ENCODE measurements at regions not wholly inside any gene's neighbourhood (a gene's known extent, or its start where the extent isn't known, plus 50 kb on each side); places are given as distances from the start of the nearest gene placed in this dataset.

GRCh38 chr2:164015328-164016123 lies 279.7 kb upstream of the FIGN start:
- no peaks in the 10 kb centered on the region for H3K27me3 ChIP-seq (ENCODE audit: control insufficient read depth, insufficient read depth, low read length)
- H2AK9ac ChIP-seq (replicated peaks; ENCODE audit: low read depth, low read length, poor library complexity) = no peak overlapping the region
- no peak overlapping the region for H4K5ac ChIP-seq (ENCODE audit: low read depth, low read length)
- no peak overlapping the region for H2AK5ac ChIP-seq (ENCODE audit: low read depth, low read length)
- no peak overlapping the region for H3K9ac ChIP-seq (ENCODE audit: low read depth, low read length)
- no peaks in the 10 kb centered on the region for H3K9me3 ChIP-seq (ENCODE audit: control insufficient read depth, insufficient read depth, low read length)
- ChIA-PET POLR2A (ENCODE audit: unreplicated experiment) (no interaction called here), CTCF (no interaction called here)
- intact Hi-C loops (cut with micrococcal nuclease) = no loop called here
- H2BK5ac ChIP-seq (ENCODE audit: low read depth, low read length, poor library complexity, severe bottlenecking) = no peak overlapping the region
- no peaks in the 10 kb centered on the region for H3K4me1 ChIP-seq (ENCODE audit: control insufficient read depth, insufficient read depth, low read length)
- H3K9me1 ChIP-seq (ENCODE audit: insufficient read depth, low read length) = no peaks in the 10 kb centered on the region
- TF ChIP-seq POLR2A (IDR thresholded peaks at IDR 0.05; ENCODE audit: low read depth, low read length) (no peak), CEBPB (IDR thresholded peaks at IDR 0.05; ENCODE audit: low read depth, low read length) (no peak), RFX5 (IDR thresholded peaks at IDR 0.05; ENCODE audit: low read depth, low read length) (no peak), FOS (IDR thresholded peaks at IDR 0.05; ENCODE audit: low read depth, low read length) (no peak), MAFK (IDR thresholded peaks at IDR 0.05; ENCODE audit: low read depth, low read length) (no peak), RCOR1 (IDR thresholded peaks at IDR 0.05; ENCODE audit: insufficient replicate concordance, low read length) (no peak), SMC3 (IDR thresholded peaks at IDR 0.05; ENCODE audit: low read depth, low read length) (no peak), RAD21 (IDR thresholded peaks at IDR 0.05; ENCODE audit: low read length) (no peak), ELK1 (IDR thresholded peaks at IDR 0.05; ENCODE audit: borderline replicate concordance, low read depth, low read length) (no peak), BHLHE40 (IDR thresholded peaks at IDR 0.05; ENCODE audit: low read depth, low read length) (no peak), MXI1 (IDR thresholded peaks at IDR 0.05; ENCODE audit: borderline replicate concordance, low read depth, low read length) (no peak), NFE2L2 (IDR thresholded peaks at IDR 0.05; ENCODE audit: low read depth, low read length) (no peak), USF2 (IDR thresholded peaks at IDR 0.05; ENCODE audit: low read depth, low read length) (no peak), CHD1 (IDR thresholded peaks at IDR 0.05; ENCODE audit: low read depth, low read length) (no peak), CTCF (conservative IDR thresholded peaks at IDR 0.05; ENCODE audit: low read depth, low read length) (no peak), MAZ (IDR thresholded peaks at IDR 0.05; ENCODE audit: borderline replicate concordance, low read depth, low read length) (no peak)
- no peaks in the 10 kb centered on the region for H4K20me1 ChIP-seq (ENCODE audit: insufficient read depth, low read length)
- H3K36me3 ChIP-seq (ENCODE audit: control insufficient read depth, insufficient read depth, low read length) = no peaks in the 10 kb centered on the region
- no peak overlapping the region for H3K18ac ChIP-seq (ENCODE audit: low read depth, low read length)
- H2AFZ ChIP-seq (replicated peaks; ENCODE audit: low read length, poor library complexity) = no peak overlapping the region
- no peak overlapping the region for H2BK15ac ChIP-seq (ENCODE audit: low read depth, low read length)
- no peak overlapping the region for H3K23ac ChIP-seq (ENCODE audit: low read depth, low read length)
- in situ Hi-C loops (cut with MboI; ENCODE audit: low sequenced_read_pairs) = no loop called here
- H3K79me1 ChIP-seq (ENCODE audit: low read depth in 1 of 2, low read length in 2 of 2) = no peaks in the 10 kb centered on the region
- no peak overlapping the region for H3K27ac ChIP-seq (ENCODE audit: insufficient read depth, low read length)
- H3K14ac ChIP-seq (replicated peaks; ENCODE audit: low read depth, low read length) = no peak overlapping the region
- H4K91ac ChIP-seq (ENCODE audit: insufficient read depth, low read depth, low read length) = no peak overlapping the region
- ATAC-seq (ENCODE audit: low read depth) (no peak), DNase-seq (no peak)
- H4K8ac ChIP-seq (ENCODE audit: low read depth in 2 of 2, low read length in 2 of 2) = no peak overlapping the region
- no peak overlapping the region for H3K4me3 ChIP-seq (ENCODE audit: insufficient read depth, low read depth, low read length)
- no peak overlapping the region for H3K4me2 ChIP-seq (ENCODE audit: low read depth, low read length)
- no peak overlapping the region for H3K56ac ChIP-seq (ENCODE audit: extremely low read depth, insufficient read depth, low read length)
- dilution Hi-C loops (cut with HindIII; ENCODE audit: low sequenced_read_pairs, unreplicated experiment) = no loop called here
- no TSS peak for BruUV-seq (replicated peaks)
- H2BK20ac ChIP-seq (ENCODE audit: low read depth, low read length) = no peak overlapping the region
- H3K4ac ChIP-seq (ENCODE audit: low read depth, low read length) = no peak overlapping the region
- no CpG with 5 or more reads among the region's 12 CpGs for WGBS, 2 experiments (ENCODE audit: extremely low coverage in 2 of 2, insufficient read length in 1 of 2)
- H2BK120ac ChIP-seq (ENCODE audit: low read depth, low read length) = no peak overlapping the region

Measured in IMR-90 (cell line).